ENCODE measurements at regions not wholly inside any gene's neighbourhood (a gene's known extent, or its start where the extent isn't known, plus 50 kb on each side); places are given as distances from the start of the nearest gene placed in this dataset.

DNA sequence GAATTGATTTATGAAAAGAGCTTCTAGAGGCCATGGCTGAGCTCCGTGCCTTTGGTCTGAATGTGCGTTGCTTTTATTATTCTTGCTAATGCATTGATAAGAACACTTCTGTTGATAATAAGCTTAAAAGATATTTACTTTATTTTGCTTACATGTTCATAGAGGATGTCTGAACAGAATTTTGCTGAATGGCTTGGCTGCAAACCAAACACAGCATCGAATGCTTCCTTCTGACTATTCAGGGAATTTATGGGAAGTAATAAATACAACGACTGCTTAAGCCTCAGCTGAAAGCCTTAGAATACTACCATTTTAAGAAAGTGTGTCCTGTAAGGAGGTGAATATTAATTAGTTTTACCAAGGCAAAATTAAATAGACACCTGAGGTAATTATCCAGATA lies 643.5 kb upstream of the POT1 start:
- Histone ChIP-seq H4K20me1 (ENCODE audit: insufficient read depth, low read length) (no peaks in the 10 kb centered on the region), H3K4me3 (replicated peaks in 1 of 3; ENCODE audit: low read depth in 2 of 3, low read length in 3 of 3) (no peak overlapping the region), H3K27ac (ENCODE audit: low read depth in 1 of 2, low read length in 2 of 2) (no peak overlapping the region), H3K79me2 (ENCODE audit: insufficient read depth, low read length) (no peaks in the 10 kb centered on the region), H3K4me2 (replicated peaks; ENCODE audit: extremely low read depth, low read length, poor library complexity, severe bottlenecking) (no peak overlapping the region), H3K9ac (ENCODE audit: insufficient read depth, low read length, poor library complexity, severe bottlenecking) (no peak overlapping the region), H3K4me1 (ENCODE audit: control insufficient read depth in 1 of 2, insufficient read depth in 2 of 2, low read length in 2 of 2) (no peaks in the 10 kb centered on the region), H2AFZ (ENCODE audit: insufficient read depth, low read depth, low read length, poor library complexity, severe bottlenecking) (no peak overlapping the region), H3K36me3 (replicated peaks in 1 of 2; ENCODE audit: control insufficient read depth in 1 of 2, insufficient read depth in 2 of 2, low read length in 2 of 2) (no peaks in the 10 kb centered on the region), H3K27me3 (ENCODE audit: control insufficient read depth in 2 of 2, insufficient read depth in 2 of 2, low read length in 2 of 2) (no peaks in the 10 kb centered on the region), H3K9me3 (replicated peaks in 1 of 2; ENCODE audit: control insufficient read depth in 1 of 2, insufficient read depth in 1 of 2, low read length in 2 of 2) (no peaks in the 10 kb centered on the region)
- intact Hi-C loops (cut with micrococcal nuclease): no loop called here
- no peaks in the 10 kb centered on the region for H3K36me3 Mint-ChIP-seq
- no peak for DNase-seq
- no peaks in the 10 kb centered on the region for H3K27me3 Mint-ChIP-seq (ENCODE audit: low read depth in 3 of 3)
- H3K4me1 Mint-ChIP-seq: no peaks in the 10 kb centered on the region
- no peak overlapping the region for H3K4me3 Mint-ChIP-seq
- TF ChIP-seq, protein P1, sequence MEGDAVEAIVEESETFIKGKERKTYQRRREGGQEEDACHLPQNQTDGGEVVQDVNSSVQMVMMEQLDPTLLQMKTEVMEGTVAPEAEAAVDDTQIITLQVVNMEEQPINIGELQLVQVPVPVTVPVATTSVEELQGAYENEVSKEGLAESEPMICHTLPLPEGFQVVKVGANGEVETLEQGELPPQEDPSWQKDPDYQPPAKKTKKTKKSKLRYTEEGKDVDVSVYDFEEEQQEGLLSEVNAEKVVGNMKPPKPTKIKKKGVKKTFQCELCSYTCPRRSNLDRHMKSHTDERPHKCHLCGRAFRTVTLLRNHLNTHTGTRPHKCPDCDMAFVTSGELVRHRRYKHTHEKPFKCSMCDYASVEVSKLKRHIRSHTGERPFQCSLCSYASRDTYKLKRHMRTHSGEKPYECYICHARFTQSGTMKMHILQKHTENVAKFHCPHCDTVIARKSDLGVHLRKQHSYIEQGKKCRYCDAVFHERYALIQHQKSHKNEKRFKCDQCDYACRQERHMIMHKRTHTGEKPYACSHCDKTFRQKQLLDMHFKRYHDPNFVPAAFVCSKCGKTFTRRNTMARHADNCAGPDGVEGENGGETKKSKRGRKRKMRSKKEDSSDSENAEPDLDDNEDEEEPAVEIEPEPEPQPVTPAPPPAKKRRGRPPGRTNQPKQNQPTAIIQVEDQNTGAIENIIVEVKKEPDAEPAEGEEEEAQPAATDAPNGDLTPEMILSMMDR (IDR thresholded peaks at IDR 0.05): no peak
- no CpG with 5 or more reads among the region's 4 CpGs for WGBS (ENCODE audit: insufficient coverage)
- no peak overlapping the region for H3K27ac Mint-ChIP-seq
- H3K9me3 Mint-ChIP-seq: peaks cover 0 to 5% (median 2%) of the 10 kb centered on the region in 7 donors

DNA sequence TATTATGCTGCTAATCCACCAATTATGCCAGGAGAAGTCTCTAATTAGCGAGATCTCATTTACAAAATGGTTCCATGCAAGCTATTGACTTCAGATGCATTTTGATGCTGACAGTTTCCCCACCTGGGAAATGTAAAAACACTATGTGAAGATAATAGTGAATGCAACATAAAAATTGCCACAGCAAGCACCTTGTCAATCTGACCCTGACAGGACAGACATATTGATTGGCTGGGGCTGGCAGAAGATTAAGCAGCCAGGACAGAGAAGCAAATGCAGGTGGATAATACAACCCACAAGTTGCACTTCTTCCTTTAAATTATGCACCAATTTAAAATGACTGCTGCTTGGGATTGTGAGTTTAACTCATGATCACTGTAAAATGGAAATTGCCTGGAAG lies 642.8 kb upstream of the POT1 start:
- intact Hi-C loops (cut with micrococcal nuclease): no loop called here
- Histone ChIP-seq H3K9me3 (replicated peaks in 1 of 2; ENCODE audit: control insufficient read depth in 1 of 2, insufficient read depth in 1 of 2, low read length in 2 of 2) (no peaks in the 10 kb centered on the region), H4K20me1 (ENCODE audit: insufficient read depth, low read length) (no peaks in the 10 kb centered on the region), H3K79me2 (ENCODE audit: insufficient read depth, low read length) (no peaks in the 10 kb centered on the region), H3K4me3 (replicated peaks in 1 of 3; ENCODE audit: low read depth in 2 of 3, low read length in 3 of 3) (no peak overlapping the region), H2AFZ (ENCODE audit: insufficient read depth, low read depth, low read length, poor library complexity, severe bottlenecking) (no peak overlapping the region), H3K27ac (ENCODE audit: low read depth in 1 of 2, low read length in 2 of 2) (no peak overlapping the region), H3K4me2 (replicated peaks; ENCODE audit: extremely low read depth, low read length, poor library complexity, severe bottlenecking) (no peak overlapping the region), H3K9ac (ENCODE audit: insufficient read depth, low read length, poor library complexity, severe bottlenecking) (no peak overlapping the region), H3K4me1 (ENCODE audit: control insufficient read depth in 1 of 2, insufficient read depth in 2 of 2, low read length in 2 of 2) (no peaks in the 10 kb centered on the region), H3K27me3 (ENCODE audit: control insufficient read depth in 2 of 2, insufficient read depth in 2 of 2, low read length in 2 of 2) (no peaks in the 10 kb centered on the region), H3K36me3 (replicated peaks in 1 of 2; ENCODE audit: control insufficient read depth in 1 of 2, insufficient read depth in 2 of 2, low read length in 2 of 2) (no peaks in the 10 kb centered on the region)
- WGBS (ENCODE audit: insufficient coverage): no CpG with 5 or more reads among the region's 1 CpG
- TF ChIP-seq, protein P1 (IDR thresholded peaks at IDR 0.05): no peak
- Mint-ChIP-seq H3K27me3 (ENCODE audit: low read depth in 3 of 3) (no peaks in the 10 kb centered on the region), H3K27ac (no peak overlapping the region), H3K9me3 (peaks cover 0 to 4% (median 2%) of the 10 kb centered on the region in 7 donors), H3K4me3 (no peak overlapping the region), H3K4me1 (no peaks in the 10 kb centered on the region), H3K36me3 (no peaks in the 10 kb centered on the region)
- no peak for DNase-seq

Measured in CD14-positive monocyte (primary cell).